ENCODE measurements at regions not wholly inside any gene's neighbourhood (a gene's known extent, or its start where the extent isn't known, plus 50 kb on each side); places are given as distances from the start of the nearest gene placed in this dataset.

- TF ChIP-seq EZH2 (IDR thresholded peaks at IDR 0.05; ENCODE audit: insufficient read depth, poor library complexity, severe bottlenecking) (no peak), EZH2phosphoT487 (IDR thresholded peaks at IDR 0.05; ENCODE audit: insufficient read depth, low read depth) (no peak)
These were observed 73.0 kb upstream of the SFMBT2 start for GRCh38 chr10:7483848-7484247.
